DMS153 (cell line): ENCODE measurements at regions not wholly inside any gene's neighbourhood (a gene's known extent, or its start where the extent isn't known, plus 50 kb on each side); places are given as distances from the start of the nearest gene placed in this dataset.

Experiments used
- DNase-seq: peaks from one replicate; lab custom pipeline; 2025; lab: John Stamatoyannopoulos, UW

DNA sequence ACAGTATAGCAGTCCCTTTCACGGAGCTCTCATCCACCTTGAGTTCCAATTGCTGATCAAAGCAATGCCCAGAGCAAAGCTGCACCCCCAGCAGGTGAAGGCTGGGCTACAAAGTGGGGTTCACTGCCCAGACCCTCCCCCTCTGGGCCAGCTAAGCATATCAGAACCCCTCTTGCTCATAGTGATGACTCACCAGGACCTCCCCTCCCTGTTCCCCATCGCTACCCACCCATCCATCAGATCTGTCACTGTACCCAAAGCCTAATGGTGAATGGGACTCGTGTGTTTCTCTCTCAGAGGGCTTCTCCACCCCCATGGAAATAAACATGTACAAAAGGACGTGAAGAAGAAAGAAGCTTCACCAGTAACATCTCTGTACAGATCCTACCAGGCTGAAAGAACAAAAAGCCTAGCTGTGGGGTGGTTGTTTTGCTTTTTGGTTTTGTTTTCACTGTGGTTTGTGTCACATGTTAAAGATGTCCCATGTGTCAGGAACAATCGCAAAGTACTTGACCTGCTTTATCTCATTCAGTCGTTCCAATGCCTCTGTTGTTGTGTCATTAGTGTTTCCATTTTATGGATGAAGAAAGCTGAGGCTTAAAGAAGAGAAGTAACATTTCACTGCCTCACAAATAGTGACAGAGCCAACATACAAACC is 518.5 kb downstream of the CD83 start:
- no peak for DNase-seq

DNA sequence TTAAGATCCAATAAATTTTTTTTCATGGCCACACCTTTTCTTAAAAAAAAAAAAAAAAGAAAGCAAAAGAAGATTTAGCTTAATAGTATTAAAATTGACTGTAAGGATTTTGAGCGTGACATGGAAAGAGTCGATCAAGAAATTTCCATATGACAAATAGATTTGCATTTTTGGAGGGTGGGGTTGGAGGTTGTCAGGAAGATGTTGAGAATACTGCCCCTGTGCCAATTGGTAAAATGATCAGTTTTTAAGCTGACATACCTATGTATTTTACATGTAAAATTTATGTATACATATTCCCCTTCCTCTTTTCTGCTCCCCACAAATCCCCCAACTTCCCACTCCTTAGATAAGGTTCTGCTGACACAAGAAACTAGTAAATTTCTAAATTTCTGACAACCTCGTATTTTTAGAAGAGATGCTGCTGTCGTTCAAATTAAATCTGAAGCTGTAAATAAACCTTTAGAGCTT is 520.9 kb downstream of the CD83 start:
- DNase-seq = no peak

DNA sequence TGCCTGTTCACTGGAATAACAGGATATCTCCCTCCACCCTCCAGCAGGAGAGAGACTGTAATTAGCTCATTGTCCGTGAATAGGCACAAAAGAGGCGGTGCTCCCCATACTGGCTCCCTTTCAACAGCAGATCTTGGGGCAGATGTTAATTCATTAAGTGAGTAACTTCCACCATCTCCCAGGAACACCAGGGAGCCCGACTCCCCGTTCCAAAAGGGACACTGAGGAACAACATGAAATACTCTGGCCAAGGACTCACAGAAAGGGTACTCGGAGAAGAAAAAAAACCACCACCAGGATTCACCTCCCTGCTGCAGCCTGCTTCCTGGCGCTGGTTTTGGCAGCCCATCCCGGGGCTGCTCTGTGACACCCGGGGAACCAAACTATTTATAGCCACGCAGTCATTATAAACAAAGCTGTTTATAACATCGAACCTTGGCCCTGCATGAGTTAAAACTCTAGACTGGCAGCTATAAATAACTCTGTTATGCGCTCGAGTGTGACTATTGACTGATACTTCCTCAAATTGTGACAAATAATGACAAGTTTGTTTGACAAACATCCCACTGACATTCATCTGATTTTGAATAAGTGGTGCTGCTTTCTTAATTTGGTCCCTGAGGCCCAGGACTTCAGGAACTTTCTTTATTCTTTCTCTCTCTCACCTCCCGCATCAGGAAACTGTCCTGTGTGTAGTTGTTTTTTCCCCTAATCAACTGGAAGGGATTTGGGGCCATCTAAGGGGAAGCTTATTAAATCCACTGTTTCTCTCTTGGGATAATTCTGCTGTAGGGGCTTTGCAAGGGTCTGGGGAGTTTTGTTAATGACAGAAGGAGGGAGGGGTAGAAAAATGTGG is 521.6 kb downstream of the CD83 start:
- DNase-seq = no peak

DNA sequence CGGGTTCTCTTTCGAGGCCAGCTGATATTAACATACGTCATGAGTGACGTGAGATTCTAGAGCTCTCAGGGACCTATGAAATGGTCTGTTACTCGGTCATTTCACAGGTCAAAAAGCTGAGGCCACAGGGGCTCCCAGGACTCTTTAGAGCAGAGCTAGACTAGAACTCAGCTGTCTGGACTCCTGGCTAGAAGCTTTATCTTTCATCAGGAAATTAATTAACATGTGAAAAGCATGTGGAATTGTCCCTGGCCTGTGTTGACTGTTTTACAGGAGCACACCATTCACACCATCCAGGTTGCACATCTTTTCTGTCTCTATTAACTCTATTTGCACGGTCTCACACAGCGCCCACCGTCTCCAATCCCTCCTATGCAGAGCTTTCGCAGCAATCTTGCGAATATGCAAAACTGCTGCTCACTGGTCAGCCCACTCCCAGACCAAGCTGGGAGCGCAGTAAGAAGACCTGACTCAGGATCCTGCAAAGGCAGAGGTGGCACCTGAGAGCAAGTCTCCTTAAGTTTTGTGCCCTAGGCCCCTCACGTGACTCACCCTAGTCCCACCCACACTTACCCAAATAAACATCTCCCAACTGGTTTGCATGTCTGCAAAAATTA is 522.5 kb downstream of the CD83 start:
- no peak for DNase-seq

DNA sequence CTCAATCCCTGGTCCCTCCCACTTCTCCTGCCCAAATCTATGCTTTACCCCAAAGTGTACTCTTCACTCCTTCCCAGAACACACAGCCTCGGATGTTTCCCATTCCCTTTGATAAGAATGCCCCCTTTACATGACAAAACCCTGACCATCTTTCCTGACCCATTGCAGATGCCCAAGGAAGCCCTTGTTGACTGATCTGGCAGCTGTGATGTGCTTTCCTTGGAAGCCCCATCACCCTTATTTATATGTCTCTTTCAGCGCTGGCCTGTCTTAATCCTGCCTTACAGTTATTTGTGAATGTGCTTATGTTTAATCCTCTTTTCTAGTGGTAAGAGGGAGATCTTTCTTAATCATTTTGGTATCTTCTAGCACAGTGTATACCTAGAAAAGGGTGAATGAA is 523.1 kb downstream of the CD83 start:
- no peak for DNase-seq

DNA sequence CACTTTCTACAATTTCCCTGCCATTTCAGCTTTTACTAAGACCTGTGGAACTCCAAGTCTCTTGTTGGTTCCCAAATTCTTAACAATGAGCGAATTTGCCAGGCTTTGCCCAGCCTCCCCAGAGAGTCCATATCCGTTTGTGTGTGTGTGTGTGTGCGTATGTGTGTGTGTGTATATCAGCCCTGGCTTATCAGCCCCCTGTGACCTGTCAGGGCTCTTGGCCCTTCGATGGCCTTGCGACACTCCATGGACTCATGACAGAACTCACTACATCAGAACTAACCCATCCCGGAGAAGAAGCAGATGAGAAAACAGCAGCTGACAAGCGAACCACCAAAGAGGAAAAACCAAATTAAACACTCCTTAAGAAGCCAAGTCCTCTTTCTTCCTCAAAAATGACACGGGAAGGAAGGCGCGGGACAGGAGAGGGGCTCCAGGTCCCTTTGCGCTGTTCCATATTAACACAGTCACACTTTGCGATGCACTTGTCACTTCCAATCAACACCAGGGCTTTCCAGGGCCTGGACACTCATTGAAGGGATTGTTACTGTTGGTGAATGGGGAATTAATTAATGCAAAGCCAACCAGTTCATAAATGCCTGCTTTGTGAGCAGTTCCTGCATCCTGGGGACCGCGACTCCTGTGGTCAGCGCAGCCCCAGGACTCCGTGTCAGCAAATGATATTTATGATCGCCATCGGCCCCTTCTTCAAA is 524.0 kb downstream of the CD83 start:
- no peak for DNase-seq

DNA sequence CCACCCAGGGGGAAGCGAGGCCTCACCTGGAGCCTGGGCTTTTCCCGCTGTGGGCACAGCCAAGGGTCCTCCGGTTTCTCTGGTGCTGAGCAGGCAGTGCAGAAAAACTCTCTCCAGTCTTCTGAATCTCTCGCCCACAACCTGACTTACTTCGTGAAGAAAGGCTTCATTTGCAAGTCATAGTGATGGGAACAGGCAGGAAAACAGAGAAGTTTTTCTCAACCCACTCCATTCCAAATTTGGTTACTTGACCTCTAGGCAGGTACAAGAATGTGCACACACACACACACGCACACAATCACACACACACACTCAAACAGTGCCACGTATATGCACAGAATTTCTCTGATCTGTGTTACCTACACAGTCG is 524.5 kb downstream of the CD83 start:
- no peak for DNase-seq

DNA sequence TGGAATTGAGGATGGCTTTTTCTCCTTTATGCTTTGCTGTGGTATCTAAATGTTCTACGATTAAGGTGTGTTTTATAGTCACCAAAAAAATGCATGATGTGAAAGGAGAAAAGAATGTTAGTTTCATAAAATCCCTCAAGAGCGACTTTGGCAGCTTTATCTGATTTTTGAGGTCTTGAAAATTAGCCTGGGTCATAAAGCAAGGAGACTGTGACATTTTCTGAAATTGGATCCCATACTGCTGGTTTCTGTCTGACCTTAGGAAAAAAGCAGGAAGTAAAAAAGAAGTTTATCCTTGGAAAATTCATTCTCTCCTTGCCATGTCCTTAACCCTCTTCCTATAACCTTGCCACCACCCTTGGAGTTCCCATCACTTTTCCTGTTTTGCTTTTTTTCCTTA is 525.3 kb downstream of the CD83 start:
- DNase-seq = no peak

DNA sequence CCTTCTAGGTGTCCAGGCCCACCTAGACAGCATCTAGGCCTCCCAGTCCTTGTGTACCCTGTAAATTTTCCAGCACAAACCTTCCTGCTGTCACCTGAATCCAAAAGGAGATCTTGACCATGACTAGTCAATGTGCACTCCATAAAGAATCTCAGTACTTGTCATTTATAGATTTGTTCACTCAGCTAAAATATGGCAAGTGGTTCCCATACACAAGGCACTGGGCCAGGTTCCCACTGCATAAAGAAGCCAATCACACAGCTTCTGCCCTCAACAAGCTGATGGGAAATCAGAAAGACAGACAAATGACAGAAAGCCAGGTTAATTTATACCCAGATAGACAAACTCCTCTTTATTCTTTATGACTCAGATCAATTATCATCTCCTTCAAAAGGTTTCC is 526.8 kb downstream of the CD83 start:
- DNase-seq = no peak

DNA sequence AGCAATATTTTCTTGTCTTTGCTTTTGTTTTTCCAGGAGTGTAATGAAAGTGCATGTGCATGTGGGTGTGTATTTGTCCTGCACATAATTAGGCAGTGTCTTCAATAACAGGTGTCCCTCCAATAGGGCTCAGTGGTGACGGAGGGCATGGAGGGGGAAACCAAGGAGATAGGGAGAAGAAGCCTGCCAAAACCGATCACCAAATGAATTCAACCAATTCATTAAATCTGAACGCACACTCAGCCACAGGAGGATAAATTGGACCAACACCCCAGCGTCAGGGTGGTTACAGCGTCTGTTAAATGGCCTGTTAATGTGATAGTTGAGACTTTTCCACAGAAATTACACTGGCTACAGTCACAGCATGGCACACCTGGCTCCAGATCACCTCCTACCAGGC is 527.6 kb downstream of the CD83 start:
- no peak for DNase-seq

DNA sequence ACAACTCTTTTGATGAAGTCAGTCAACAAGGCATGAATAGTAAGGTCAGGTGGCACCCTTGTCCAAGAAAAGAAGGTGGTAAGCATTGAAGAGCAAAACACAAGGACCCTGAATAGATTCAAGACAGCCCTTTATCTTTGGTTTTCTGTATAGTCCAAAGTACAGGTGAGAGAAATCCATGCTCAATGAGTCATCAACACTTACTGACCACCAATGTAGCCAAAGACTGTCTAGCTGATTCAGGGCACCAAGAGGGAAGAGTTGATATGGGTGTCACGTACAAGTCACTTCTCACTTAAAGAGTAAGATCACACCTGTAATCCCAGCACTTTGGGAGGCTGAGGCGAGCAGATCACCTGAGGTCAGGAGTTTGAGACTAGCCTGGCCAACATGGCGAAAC is 528.3 kb downstream of the CD83 start:
- no peak for DNase-seq

DNA sequence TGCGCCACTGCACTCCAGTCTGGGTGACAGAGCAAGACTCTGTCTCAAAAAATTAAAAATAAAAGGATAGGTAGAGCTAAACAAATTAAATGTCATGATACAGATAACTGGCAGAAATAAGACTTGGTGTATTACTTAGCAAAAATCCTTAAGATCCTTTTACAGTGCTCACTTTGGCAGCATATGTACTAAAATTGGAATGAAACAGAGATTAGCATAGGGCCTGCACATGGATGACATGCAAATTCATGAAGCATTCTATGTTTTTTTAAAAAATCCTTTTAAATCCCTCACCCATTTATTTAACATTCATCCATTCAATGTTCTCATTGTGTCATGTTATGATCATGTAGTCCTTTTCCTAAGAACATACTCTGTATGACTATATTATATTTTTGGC is 528.8 kb downstream of the CD83 start:
- DNase-seq = no peak

DNA sequence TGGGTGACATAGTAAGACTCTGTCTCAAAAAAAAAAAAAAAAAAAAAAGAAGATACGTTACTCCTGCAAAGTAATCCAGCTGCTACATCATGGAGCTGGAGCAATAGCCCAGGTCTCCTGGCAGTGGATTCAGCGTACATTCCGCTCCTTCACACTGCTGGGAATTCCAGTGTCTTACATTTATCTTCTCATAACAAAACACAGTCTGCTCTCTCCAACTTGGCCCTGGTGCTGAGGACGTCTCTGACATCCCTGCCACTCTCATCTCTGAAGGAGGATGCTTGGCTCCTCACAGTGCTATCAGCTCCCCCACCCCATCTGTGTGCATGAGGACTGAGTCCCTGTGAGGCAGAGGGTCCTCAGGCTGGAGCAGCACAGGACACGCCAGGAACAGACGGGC is 529.8 kb downstream of the CD83 start:
- DNase-seq = no peak

DNA sequence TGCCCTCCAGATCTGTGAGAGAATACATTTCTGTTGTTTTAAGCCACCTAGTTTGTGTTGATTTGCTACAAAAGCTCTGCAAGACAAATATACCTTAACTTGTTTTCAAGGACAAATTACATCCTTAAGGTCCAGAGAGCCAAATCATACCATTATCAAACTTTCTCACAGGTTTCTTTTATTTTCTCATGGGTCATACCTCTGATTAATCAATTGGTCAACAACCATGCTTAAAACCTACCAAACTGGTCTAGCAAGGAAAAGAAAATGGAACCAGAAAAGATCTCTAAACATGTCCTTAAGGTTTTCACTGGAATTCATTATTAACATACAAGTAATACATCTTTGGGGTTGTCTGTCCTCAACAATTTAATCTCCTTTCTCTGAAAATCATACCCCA is 535.0 kb downstream of the CD83 start:
- no peak for DNase-seq

DNA sequence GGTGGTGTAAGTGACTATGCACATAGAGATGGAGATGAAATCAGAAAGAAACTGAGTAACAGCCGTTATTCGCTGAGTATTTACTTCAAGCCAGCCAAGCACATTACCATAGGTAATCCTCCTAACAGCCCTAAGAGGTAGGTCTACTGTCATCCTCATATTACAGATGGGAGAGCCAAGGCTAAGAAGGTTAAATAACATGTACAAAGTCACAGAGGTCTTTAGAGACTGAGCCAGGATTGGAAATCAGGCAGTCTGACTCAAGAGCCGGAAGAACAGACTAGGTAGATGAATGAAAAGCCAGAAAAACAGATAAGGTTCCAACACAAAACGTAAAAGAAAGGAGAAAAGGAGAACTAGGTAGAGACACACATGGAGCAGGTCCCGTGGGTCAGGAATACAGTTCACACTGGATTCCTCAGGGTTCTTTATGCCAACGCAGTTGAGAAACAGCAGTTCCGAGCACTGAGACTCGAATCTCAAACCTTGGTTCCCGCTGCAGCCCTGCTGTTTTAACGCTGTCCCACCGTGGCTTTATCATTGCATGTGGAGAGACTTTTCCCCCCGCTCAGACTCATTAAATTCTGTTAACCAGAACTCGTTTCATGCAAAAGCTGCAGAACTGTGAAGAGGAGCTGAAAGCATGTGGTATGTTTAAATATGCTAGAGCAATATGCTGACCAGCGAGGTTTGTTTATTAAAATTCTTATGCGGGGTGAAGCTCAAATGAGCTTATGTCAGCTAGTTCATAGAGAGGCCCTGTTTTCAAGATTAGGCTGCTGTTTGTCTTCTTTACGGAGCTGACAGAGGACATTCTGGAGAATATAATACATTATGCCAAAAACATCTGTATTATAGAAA is 537.9 kb downstream of the CD83 start:
- DNase-seq = no peak

DNA sequence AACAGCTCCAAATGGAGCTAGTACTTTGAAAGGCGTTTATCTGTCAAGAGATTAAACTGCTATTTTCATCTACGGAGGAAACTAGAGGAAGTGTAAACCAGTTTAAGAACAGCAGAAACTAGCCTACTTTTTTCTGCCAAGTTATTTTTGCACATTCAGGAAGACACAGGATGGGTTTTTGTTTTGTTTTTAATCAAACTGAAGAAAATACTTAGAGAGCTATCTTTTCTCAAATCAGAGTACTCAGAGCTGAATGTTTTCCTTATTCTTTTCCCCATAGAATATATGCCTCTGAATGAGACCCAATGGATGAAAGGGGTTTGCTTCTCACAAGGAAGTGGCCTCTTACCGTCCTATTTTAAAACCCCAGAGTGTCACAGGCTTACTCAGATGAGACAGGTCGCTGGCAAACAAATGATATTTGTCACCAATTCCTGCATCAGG is 538.5 kb downstream of the CD83 start:
- no peak for DNase-seq

DNA sequence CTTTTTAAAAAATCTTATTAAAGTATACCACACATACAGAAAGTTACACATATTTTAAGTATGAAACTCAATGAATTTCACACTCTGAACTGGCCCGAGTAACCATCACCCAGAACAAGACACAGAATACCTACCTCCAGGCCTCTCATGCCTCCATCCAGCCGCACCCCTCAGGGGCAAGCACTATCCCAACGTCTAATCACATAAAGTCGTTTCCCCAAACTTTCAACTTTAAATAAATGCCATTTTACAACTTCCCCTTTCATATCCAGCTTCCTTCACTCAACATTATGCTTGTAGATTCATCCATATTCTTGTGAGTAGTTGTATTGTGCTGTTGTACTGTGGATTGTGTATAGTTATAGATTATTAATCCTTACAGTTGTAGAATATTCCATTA is 539.1 kb downstream of the CD83 start:
- DNase-seq = no peak

DNA sequence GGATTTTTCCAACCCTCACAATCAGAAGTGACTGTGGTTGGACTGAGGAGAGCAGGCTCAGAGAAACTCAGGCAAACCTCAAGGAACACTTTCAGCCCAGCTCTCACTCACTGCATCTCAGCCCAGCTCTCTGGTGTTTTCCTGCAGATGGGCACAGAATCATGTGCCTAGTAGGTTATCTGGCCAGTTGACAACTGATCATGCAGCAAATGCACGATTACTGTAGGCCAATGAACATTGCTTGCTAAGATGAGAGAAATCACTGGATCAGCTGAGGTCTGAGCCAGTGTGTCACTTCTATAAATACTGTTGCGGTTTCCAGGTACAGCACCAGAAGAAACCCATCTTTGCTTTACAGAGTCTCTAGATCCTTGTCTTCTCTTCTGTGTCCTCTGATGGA is 540.5 kb downstream of the CD83 start:
- DNase-seq = no peak

DNA sequence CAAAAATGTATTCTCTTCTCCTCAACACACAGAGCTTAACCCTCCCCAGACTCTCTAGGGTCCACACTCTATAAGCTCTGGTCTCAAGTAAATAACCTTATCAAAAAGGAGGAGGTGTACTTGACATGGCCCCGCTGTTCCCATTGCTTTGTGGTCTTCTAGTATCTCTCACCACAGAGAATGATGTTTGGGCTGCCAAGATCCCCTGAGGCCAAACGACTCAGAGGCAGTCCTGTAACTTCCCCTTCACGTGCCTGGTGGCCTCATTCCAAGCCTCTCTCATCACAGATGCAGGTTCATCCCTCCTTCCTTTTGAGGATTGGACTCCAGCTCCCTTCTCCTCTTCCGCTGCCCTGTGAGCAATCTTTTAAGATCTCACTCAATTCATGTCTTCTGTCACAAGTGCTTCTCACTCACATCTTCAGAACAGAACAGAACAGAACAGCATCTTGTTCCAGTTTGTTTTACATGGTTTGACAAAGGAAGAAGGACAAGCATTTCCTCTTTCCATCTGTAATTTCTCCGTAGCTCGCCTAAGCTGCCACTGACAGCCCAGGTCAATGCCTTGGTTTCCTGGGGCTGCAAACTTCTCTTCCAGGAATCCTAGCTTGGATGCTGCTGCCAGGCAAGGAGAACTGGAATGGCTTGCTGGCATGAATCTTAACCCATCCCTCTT is 541.5 kb downstream of the CD83 start:
- DNase-seq = no peak

DNA sequence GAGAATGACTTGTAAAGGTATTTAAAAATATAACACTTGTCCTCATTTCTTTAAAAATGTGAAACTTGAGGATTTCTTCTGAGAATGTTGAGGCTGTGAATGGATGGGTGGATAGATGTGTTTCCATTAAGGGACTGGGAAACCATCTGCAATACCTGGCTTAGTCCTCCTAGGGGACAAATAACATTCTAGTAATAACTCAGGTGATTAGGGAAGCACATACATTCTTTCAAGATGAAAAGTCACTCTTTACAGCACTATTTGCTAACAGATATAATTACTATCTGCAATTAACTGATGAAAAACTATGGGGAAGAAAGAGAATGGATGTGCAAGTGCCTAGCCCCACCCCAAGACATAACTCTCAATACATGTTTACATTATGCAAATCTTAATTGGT is 542.3 kb downstream of the CD83 start:
- no peak for DNase-seq
